Fibroblast of the conjunctiva (primary cell): ENCODE measurements at regions not wholly inside any gene's neighbourhood (a gene's known extent, or its start where the extent isn't known, plus 50 kb on each side); places are given as distances from the start of the nearest gene placed in this dataset.
"Not testable (repeated sequence)": the region's sequence is repeated elsewhere in the genome, so short reads cannot be mapped to it uniquely, and the experiment has no call there.

Experiments used
- DNase-seq: peaks from one replicate; pipeline ENCODE4 v3.0.0-alpha.2; 2010; ENCODE audit warnings: low read depth

DNA sequence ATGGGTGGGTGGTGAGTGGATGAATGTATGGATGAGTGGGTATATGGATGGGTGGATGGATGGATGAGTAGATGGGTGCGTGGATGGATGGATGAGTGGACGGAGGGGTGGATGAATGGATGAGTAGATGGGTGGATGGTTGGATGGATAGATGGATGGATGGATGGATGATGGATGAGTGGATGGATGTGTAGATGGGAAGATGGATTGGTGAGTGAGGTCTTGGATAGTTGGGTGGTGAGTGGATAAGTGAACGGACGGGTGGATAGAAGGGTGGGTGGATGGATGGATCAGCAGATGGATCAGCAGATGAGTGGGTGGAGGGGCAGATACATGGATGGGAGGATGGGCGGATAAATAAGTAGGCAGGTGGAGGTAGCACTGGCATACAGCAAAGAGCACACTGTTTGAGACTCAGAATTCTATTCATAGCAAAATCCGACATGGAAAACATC lies 163.5 kb downstream of the C9orf50 start:
- no peak for DNase-seq

DNA sequence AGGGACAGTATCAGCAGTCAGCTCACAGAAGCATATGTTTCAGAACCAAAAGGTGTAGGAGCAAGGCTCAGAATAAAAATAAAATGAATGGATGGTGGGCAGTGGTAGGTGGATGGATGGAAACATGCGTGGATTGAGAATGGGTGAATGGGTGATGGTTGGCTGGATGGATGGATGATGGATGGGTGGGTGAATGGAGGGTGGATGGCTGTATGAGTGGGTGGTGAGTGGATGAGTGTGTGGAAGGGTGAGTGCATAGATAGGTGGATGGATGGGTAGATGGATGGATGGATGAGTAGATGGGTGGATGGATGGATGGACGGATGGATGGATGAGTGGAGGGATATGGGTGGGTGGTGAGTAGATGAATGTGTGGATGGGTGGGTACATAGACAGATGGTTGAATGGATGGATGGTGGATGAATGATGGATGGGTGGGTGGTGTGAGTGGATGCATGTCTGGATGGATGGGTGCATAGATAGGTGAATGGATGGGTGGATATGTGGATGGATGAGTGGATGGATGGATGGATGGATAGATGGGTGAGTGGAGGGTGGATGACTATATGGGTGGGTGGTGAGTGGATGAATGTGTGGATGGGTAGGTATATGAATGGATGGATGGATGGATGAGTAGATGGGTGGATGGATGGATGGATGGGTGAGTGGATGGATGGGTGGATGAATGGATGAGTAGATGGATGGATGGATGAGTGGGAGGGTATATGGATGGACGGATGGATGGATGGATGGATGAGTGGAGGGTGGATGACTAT lies 164.2 kb downstream of the C9orf50 start:
- DNase-seq: no peak

DNA sequence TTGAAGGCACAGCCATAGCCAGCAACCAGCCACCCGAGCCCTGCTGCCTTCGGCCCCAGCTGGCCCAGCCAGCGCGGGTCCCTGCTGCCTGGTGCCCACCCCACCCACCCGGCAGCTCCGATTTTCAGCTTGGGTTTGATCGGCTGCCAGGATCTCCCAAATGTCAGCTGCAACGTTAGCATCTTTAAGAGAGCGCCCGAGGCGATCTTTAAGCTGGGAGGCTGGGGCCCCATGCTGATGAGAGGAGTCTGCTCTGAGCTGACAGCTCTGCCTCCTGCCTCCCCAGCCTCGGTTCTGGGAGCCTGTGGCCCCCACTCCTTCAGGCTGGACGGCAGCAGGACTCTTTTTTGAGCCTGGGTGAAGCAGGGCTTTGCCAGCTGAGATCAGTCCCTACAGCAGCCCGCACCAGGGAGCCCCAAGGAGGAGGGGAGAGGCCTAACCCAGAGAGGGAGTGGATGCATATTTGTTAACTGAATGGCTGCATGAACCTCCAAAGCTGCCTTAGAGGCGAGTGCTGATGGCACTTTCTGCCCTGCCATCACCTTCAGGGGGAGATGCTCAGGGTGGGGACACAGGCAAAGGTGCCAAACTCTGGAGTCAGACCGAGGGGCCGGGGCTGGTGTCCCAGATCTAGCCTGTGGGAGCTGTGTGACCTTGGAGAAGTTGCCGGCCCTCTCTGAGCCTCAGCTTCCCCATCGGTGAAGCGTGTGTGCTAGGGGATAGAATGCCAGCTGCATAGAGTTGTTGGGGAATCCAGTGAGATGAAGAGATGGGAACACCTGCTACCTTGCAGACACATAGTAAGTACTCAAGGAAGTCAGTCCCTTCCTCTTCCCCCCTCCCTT lies 165.5 kb downstream of the C9orf50 start:
- no peak for DNase-seq

DNA sequence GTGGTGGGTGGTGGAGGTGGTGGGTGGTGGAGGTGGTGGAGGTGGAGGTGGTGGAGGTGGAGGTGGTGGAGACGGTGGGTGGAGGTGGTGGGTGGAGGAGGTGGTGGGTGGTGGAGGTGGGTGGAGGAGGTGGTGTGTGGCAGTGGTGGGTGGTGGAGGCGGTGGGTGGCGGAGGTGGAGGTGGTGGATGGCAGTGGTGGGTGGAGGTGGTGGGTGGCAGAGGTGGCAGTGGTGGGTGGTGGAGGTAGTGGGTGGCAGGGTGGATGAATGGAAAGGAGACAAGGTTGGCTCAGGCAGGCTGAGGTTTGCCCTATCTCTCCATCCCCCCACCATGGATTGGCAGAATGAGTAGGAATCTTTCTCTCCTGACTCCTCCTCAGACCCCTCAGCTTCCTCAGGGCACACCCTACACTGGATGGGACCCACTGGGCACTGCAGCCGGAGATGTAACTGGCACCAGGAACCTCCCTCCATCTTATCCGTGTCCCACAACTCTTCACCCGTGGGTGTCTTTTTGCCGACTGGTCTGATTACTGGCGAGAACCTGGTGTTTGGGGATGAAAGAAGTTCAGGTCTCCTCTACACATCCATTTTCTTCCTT lies 166.3 kb downstream of the C9orf50 start:
- DNase-seq: no peak

DNA sequence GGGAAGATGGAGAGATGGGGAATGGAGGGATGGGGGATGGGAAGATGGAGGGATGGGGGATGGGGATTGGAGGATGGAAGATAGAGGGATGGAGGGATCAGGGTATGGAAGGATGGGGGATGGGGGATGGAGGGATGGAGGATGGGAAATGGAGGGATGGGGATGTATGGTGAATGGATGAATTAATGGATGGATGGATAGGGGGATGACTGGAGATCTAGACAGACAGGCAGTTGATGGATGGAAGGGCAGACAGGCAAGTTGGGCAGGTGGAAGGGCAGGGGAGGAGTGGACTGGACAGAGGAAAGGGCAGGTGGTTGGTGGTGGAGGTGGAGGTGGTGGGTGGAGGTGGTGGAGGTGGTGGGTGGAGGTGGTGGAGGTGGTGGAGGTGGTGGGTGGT lies 167.2 kb downstream of the C9orf50 start:
- no peak for DNase-seq

DNA sequence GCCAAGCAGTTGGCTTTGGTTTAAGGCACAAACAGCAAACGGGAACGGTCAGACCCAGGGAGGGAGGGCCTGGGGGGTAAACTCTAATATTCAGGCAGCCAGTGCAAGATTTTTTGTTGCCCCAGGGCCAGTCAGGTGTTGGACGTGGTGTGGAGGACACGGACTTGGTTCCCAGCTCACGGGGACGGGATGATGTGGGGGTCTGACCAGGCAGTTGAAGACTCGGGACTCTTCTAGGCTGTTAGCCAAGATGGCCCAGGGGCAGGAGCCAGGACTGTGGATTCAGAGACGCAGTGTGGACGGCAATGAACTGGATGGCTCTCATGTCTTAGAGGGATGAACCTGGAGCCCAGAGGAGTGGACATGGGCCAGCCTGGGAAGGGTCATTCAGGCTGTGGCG lies 169.2 kb downstream of the C9orf50 start:
- DNase-seq: no peak

DNA sequence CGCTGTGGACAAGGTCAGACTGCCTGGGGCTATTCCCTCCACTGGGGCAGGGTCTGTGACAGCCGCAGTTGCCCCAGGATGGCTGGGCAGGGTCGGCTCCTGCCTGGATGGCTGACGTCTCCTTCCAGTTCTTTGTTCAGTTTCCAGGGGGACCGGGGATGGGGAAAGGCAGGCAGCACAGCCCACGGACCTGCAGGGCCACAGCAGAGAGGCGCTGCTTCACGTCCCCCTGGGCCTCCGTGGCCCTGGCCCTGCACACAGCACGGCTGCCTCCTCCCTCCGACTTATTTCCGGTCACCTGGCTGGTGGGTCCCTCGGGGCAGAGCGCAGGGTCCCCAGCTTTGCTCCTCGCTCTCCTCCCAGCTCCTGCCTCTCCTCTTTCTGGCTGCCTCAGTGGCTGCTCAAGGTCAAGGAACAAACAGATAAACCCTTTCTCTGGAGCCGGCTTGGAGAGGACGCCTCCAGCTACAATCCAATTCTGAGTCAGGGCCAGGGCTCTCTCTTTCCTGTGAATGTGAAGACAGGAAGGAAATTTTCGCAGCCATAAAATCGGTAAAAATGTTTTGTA lies 169.7 kb downstream of the C9orf50 start:
- no peak for DNase-seq

DNA sequence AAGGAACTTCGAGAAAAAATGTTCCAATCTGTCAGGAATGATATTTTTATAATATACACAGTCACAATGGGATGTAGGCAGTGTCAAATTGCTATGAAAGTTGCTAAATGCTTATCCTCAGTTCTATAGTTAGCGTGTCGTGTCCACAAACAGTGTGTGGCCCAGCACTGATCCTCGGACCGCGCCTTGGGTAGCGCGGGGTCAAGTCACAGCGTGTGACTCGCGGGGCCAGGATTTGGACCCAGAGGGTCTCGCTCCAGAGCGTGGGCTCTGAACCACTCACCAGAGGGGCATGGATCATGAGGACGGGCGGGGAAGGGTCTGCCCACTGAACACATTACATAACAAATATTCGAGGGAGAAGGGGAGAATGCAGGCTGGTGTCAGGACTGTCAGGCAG lies 171.8 kb downstream of the C9orf50 start:
- DNase-seq: no peak

DNA sequence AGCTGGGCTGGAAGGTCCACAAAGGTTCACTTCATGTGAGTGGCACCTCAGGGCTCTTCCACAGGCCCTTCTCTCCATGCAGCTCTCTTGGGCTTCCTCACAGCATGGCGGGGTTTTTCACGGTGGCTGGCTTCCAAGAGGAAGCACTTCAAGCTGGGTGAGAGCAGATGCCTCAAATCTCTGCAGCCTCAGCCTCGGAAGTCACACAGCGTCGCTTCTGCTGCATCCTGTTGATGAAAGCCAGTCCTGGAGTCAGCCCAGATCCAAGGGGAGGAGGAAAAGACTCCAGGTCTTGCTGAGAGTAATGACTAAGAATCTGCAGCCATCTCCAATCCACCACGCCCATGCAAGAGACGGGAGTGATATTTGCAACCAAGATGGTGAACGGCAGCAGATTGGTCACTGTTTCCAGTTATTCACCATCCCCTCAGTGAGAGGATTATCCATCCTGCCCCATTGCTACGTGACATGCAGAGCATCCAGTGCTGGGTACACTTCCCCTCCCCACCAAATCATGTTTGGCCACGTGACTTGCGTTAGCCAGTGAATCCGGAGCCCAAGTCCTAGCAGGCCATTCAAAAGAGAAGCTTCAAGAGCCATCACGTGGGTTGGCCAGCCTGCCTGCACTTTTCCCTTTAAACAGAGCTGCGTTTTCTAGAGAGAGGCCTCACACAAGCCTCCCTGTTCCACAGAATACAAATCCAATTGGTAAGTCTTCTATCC lies 173.9 kb downstream of the C9orf50 start:
- no peak for DNase-seq

DNA sequence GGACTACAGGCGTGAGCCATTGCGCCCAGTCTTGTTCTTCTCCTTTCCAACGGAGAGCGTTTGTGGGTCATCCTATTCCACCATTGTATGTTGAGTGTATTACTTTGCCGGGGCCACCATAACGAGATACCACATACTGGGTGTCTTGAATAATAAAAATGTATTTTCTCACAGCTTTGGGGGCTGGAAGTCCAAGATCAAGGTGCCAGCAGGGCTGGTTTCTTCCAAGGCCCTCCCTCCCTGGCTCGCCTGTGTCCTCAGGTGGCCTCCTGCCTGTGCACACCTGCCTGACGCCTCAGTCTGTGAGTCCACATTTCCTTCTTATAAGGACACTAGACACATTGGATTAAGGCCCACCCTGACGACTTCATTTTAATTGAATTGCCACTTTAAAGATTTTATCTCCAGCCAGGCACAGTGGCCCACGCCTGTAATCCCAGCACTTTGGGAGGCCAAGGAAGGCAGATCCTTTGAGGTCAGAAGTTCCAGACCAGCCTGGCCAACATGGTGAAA lies 175.1 kb downstream of the C9orf50 start:
- no peak for DNase-seq

DNA sequence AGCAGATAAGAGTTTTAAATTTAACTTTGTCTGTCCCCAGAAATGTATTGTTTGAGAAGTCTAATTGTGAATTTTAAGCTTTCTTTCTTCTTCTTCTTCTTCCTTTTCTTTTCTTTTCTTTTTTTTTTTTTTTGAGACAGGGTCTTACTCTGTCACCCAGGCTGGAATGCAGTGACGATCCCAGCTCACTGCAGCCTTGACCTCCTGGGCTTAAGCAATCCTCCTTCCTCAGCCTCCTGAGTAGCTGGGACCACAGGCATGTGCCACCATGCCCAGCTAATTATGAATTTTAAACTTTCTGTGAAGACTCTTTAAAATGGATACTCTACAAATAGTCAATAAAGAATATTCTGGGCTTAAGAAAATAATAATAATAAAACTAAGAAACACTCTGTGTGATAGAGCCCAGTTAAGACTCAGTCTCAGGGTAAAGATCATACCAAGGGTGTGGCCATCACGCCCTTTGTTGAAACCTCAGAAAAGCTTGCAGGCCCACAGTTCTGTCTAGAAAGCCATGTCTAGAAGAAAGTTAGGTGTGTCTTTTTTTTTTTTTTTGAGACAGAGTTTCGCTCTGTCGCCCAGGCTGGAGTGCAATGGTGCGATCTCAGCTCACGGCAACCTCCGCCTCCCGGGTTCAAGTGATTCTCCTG lies 177.3 kb downstream of the C9orf50 start:
- not testable (repeated sequence) for DNase-seq

DNA sequence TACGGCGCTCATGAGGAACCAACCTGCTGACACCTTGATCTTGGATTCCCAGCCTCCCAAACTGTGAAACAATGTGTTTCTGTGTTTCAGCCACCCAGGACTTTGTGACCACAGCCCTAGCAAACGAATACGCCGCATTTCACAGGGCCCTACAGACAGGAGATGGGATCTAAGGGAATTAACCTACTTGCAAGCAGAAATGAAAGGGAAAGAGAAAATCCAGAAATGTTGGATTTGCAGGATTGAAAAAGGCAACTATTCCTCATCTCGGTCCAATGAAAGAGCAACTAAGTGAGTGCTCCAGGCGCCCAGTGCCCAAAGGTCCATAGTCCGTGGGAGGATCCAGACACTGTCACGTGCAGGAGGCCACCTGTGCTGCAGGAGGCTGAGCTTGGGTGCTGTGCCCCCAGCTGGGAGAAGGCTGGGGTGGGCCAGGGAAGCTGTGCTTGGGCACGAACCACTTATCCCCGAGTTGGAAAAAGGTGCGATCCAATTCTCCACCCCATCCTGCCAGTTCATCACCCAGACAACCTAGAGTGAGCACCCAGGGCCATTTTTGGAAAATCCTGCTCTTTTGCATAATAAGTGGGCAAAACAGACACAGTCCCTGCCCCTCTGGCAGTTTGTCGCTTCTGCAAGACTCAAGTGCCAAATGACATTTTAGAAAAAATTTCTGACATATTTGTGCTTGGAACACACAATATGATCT lies 177.9 kb downstream of the C9orf50 start:
- DNase-seq: no peak

DNA sequence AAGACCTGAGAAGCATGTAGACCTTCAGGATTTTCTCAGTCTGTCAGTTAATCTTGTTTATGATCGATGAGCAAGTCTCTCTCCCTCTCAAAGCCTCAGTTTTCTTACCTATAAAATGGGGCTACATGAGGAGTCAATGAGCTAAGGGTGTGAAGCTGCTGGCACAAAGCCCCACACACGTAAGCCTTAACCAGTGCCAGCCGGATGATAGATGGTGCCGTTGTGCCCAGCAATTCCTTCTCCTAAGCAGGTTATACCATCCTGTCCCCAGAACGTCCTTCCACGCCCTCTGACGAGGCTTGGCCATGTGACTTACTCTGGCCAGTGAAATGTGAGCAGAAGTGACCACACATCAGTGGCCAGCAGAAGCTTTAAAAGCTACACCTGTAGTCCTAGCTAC lies 179.0 kb downstream of the C9orf50 start:
- no peak for DNase-seq

DNA sequence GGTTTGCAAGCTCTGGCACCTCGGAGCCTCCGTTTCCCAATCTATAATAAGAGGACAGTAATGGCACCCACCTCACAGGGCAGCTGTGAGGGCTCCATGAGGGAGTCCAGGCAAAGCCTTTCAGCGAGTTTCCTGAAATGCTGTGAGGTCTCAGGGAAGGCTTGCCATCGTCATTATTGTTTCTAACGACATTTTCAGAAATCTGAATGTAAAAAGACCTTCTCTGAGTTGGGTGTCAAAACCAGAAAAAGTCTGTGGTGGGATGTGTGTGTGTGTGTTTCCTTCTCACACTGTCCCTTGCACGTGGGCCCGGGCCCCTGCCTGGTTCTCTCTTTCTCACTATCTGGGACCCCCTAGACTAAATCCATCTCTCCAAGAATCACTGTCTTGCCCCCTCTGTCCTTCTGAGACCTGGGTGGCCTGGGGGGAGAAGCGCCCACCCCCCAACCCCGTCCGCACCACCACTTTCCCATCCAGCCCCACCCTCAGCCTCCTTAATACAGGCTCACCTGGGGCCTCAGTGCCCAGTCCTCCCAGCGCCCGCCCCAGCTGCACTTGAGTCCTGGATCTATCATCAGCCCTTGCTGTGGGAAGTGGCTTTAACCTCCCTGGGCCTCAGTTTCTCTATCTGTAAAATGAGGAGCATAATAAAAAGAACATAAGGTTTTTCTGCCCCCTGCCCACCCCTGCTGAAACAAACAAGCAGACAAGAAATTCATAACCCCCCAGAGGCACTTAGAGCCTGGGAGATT lies 180.3 kb downstream of the C9orf50 start:
- no peak for DNase-seq

DNA sequence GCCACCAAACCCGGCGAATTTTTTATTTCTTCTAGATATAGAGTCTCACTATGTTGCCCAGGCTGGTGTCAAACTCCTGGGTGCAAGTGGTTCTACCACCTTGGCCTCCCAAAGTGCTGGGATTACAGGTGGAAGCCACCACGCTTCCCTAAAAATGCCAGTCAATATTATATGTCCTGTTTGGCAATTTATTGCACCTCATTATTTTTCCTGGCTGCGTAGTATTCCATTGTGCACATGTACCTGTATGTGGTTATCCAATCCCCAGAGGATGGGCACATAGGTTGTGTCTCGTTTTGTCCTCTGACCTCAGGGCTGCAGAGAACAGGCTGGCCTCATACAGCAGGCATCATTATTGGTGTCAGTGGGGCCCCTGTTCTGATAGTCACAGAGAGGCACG lies 181.7 kb downstream of the C9orf50 start:
- no peak for DNase-seq

DNA sequence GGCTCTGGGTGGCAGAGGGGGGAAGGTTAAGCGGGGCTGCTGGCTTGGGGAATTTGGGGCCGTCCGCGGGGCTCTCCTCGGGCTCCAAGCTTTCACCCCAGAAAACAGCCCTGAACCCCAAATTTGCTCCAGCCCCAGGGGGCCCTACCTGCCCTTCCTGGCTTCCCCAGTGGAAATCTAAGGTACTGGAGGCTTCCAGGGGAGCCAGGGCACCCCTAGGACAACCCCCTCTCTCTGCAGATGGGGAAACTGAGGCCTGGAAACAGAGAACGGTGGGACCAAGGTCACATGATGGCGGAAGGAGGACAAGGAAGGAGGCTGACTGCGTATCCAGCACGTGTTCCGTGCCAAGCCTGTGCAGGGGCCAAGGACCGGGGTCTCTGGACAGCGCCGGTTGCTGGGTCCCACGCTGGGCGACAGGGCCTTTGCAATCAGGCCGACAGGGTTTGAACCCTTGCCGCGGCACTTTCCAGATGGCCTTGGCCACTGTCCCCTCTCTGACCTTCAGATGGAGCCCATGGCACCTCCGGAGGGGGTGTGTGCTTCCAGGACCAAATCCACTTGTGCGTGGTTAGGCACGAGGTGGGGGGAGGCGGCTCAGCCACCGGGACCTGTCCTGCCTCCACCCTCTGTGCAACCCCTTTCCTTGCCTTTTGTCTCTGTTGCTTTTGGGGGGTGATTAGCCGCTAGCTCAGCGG lies 183.1 kb downstream of the C9orf50 start:
- DNase-seq: no peak

DNA sequence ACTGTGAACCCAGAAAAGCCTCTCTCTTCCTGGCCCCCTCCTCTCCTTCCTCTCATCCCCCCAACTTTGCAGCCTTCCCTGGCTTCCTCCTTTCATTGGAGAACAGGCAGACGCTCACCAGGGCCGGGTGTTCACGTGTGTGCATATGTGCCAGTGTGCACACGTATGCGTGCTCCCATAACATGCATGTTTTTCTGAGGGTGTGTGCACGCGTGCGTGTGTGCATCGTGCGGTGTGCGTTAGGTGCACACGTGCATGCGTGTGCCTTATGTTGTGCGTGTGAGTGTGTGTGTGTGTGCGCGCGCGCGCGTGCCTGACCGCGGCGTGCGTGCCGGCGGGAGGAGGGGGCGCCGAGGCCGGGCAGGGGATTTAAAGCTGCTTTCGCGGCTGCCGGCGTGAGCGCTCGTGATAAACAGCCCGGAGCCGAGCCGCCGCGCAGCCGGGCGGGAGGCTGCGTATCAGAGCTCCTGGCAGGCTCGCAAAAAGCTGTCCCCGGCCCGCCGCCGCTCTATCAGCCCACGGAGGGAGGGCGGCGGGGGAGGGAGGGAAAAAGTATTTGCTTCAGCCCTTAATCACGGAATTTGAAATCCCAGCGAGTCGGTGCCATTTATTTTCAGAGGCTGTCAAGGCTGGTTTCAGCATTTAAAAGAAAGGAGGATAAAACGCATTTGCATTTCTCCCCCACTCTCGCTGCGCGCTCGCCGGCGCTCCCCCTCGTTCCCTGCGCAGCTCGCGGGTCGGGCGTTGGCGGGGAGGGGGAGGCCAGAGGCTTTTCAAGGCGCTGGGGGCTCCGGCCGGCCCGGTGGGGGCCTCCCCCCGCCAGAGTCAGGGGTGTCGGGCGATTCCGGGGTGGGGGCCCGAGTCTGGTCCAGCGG lies 183.9 kb downstream of the C9orf50 start:
- no peak for DNase-seq
